HG02798 (cell line): ENCODE measurements at regions not wholly inside any gene's neighbourhood (a gene's known extent, or its start where the extent isn't known, plus 50 kb on each side); places are given as distances from the start of the nearest gene placed in this dataset.

Experiments used
- ATAC-seq: cut with Tn5 transposase; IDR thresholded peaks from one replicate; pipeline ENCODE4 v1.9.1; 2021; ENCODE audit warnings: mild to moderate bottlenecking; ENCODE audit not compliant: unreplicated experiment, poor library complexity

DNA sequence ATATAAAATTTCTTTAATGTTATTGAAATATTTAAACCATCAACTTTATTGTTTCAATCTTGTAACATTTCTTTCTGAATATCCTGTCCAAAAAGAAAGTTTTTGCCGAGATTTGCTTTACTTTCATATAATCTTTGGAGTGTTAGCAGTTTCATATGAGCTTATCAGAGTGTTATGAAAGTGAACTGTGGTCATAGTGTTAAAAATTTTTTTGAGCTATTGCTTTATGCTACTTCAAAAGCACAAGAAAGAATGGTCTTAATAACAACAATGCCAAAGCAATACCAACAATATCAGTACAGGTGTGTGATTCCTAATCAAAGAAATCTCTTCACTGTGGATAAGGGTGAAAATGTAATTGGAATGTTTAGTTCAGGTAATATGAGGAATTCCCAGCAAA lies 1994.9 kb upstream of the FLRT2 start:
- ATAC-seq: no peak

DNA sequence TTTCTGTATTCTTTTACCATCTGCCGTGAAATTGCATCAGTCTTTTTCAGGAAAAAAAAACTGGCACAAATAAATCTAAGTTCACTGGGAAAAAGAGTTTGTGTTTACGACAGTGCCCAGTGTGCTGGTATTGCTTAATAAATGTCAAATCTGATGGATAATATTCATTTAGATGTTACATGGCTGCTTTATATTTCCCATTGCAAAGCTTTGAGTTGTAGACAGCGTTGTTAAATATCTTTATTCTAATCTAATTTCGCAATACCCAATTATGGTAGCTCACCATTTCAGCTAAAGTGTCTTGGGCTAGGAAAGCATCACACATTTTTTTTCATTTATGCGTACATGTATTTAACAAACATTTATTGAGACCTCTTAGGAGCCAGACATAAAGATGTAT lies 1994.5 kb upstream of the FLRT2 start:
- ATAC-seq: no peak

DNA sequence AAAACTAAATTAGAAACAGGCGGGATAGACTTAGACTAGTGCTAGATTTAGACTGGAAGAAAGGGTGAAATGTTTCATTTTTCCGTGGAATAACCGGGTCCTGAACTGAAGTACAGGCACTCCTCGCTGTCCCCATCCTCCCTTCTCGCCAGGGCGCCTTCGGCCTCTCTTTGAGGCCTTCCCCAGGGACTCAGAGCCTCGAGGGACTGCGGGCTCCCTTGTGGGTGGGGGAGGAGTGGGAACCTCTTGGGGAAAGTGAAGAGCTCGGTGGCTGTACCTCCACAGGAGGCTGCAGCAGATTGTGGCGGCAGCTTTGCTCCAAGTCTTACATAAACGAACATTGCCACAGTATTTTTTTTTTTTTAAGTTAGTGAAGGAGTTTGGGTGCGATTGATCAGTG lies 1988.8 kb upstream of the FLRT2 start:
- no peak for ATAC-seq

DNA sequence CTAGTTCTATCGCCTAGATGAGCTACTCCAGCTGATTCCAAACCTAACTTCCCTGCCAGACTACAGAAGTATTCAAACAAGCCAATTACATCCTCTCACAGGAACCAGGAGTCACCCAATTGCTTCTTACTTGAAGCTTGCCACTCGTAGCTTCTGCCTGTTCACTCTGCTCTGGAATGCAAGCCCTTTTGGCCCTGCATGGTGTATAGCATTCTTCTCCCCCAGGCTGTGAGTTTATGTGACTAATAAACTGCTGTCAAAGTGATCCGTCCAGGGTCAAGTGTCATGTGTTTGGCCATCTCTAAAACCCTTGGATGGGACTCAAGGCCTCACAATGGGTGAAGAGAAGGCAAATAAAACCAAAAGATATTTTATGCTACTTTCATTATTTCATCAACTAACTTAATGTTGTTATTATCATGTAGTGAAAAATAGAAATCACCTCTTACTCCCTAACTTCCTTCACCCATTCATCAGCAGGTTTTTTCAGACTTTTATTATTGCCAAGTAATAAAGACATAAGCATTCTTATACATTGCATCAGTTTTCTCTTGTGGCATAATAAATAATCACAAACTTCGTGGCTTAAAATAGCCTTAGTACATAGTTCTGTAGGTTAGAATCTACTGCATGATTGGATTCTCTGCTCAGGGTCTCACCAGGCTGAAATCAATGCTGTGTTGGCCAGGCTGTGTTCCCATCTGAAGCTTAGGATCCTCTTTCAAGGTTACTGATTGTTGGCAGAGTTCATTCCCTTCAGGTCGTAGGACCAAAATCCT lies 1981.7 kb upstream of the FLRT2 start:
- ATAC-seq: no peak

DNA sequence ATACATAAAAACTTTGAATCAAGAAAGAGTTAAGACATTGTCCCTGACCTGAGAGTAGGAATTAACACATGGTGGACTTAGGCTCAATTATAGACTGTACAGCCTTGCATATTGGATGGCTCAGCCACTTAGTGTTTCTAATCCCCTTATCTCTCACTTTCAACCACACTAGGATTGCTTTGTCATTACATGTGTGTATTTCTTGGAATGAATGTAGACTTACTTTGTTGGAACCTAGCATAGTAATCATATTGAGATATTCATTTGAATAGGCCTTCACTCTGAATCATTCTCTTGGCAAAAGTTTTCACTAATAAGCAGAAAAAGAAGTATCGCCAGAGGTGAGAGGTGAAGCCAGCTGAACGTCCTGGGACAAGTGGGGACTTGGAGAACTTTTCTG lies 1973.9 kb upstream of the FLRT2 start:
- ATAC-seq: no peak

DNA sequence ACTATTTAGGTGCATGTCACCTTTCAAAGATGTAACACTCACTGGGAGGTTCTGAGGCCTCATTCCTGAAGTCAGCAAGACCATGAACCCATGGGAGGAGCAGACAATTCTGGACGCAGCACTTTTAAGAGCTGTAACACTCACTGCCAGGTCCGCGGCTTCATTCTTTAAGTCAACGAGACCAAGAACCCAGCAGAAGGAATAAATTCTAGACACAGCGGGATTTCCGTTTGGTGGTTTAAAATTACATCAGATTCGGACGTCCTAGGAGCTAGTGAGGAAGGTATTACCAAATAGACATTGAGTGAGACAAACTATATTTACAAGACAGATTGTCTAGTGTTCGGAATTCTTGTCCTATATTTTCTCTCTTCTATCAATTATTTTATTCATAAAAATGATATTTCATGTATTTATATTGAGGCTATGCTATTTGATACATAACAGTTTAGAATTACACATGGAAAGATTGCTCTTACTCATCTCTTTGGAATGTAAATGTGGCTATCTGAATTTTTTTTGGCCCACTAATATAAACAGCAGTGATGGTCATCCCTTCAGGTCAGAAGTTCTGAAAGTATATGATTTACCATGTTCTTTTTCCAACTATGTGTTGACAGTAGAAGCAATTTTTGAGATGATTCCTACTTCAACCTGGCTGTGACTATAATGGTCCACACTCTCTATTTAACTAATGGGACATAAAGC lies 1973.0 kb upstream of the FLRT2 start:
- ATAC-seq: no peak

DNA sequence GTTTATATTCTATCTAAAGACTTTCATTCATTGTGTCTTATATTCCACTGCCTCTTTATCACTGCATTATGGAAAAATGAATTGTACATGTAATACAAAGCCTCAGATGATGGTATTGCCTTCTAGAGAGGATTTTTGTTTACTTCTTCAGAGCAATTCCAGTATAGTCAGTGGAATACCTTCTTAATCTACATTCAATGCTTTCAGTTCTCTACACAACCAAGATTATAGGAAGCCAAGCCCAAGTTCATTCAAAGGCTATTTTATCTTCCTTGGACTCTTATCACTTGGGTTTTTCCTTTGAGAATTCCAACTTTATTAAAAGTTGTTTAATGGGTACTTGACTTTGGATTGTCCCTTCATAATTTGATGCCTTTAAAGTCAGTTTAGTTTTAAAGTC lies 1971.0 kb upstream of the FLRT2 start:
- no peak for ATAC-seq

DNA sequence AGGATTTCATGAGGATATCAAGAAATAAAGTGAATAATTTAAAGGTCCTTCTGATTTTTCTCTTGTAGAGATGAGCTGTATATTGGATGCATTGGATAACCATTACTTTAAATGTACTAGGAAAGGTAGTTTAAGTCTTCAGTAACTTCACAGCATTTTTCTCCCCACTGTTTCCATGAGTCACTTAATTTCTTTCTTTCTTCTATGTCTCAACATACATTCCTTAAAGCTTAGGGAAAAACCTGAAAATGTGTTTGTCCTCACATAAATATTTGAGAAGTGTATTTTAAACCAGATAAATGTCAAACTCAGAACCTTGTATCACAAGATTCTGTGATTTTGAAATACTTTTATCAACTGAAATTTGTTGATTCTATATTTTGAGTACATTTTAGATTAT lies 1970.2 kb upstream of the FLRT2 start:
- no peak for ATAC-seq

DNA sequence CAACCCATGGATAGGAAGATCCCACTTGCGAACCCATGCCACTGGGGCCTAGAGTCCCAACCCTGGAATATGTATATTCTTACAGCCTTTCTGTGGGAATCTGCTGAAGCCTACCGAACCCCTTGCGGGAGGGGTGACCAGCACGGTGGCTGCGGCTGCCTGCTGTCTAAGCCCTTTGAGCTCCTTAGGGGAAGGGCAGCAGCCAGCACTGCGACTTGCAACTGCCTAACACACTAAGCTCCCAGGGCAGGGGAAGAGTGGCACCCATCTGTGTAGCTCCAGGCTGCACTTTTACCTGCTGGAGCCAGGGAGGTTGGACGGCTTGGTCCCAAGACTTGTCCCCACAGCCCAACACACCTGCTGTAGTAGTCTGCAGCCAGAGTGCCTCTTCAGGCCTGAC lies 1968.7 kb upstream of the FLRT2 start:
- ATAC-seq: no peak

DNA sequence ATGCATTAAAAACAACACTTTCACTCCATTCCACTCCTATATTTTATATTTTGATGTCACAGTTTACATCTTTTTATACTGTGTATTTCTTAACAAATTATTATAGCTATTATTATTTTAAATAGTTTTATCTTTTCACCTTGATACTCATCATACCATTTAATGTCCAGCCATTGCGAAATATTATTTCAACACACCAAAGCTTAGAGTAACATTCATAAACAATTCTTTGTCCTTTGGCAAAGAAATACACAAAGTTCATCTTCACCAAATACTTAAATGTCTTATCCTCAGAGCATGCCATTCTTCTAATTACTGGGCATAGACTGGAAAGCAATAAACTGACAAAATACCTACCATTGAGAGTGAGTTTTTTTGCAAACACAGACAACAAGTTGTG lies 1963.4 kb upstream of the FLRT2 start:
- no peak for ATAC-seq

DNA sequence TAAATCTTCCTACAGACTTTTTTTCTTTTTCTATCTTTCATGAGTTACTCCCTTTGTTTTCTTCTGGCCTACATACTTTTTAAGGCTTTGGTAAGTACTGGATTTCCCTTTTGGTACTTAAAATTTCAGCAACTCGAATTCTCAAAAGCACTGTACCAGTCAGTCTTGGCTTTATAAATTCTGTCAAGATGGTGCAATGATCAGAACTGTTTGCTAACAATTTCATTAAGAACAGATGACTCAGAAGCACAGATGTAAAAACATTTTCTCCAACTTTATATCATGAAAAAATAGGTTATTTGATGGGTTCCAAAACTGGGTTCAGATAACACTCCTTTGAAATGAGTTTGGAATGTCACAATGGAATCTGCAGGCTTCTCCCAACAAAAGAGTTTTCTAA lies 1961.8 kb upstream of the FLRT2 start:
- ATAC-seq: no peak

DNA sequence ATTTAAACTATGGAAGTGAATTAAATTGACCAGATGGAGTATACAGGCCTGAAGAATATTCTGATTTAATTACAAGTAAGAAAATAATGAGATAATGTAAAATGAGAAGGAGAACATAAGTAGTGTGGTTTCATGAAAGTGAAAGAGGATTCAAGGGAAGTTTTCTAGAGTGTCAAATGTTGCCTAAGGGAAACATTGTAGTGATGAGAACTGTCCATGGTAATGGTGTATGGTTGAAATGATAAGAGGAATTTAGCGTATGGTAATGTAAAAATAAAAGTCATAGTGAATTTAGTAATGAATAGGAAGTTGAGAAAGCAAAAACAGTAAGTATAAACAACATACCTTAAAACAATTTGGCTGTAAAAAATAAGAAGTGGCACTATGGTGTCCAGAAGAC lies 1954.6 kb upstream of the FLRT2 start:
- no peak for ATAC-seq

DNA sequence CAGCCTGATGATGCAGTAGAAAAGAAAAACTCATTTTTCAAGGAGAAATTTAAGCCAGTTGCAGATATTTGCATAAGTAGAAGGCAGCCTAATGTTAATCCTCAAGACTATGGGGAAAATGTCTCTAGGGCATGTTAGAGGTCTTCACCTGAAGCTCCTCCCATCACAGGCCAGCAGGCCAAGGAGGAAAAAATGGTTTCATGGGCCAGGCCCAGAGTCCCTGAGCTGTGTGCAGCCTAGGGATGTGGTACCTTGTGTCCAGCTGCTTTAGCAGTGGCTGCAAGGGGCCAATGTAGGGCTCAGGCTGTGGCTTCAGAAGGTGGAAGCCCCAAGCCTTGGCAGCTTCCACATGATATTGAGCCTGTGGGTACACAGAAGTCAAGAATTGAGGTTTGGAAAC lies 1946.7 kb upstream of the FLRT2 start:
- no peak for ATAC-seq

DNA sequence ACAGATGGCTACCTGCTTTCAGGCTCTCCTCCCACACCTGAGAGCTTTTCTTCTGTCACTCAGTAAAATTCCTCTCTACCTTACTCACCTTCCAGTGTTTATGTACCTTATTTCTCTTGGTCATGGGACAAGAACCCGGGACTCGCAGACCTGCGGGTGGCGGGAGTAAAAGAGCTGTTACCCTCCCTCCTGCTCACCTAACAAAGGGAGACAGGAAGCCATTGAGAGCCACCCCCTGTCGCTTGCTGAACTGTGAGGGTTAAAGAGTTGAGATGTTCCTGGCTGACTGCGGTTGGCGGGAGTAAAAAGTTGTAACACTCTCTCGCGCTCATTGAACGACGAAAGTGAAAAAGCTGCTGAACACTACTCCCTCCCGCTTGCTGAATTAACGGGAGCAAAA lies 1935.1 kb upstream of the FLRT2 start:
- no peak for ATAC-seq

DNA sequence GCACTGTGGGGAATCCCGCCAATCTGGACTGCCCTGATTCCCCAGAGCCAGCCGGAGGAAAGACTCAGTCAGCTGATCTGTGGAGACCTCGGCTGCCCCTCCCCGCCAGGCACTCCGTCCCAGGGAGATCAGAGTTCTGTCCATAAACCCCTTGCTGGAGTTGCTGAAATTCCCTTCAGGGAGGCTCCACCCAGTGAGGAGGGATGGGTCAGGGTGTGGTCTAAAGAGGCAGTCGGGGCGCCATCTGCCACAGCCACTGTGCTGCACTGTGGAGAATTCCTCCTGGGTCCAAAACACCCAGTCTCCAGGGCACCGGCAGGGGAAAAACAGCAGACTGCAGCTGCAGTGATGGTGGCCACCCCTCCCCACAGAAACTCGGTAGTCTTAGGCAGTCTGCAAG lies 1922.3 kb upstream of the FLRT2 start:
- ATAC-seq: no peak

DNA sequence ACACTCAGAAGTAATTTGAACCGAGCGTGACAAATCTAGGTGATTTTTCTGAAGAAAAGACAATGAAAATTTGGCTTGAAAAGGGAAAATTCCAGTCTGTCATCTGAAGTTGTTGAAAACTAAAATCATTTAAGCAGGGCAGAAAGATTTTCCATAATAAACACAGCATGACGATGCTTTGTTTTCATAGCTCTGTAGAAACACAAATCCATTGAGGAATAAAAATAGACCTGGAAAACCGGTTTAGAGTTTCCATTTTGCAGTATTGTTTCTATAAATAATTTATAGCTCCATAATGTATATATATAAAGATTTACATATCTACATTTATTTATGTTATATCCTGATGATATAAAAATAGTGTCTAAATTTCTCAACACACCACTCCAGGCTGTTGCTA lies 1918.5 kb upstream of the FLRT2 start:
- no peak for ATAC-seq

DNA sequence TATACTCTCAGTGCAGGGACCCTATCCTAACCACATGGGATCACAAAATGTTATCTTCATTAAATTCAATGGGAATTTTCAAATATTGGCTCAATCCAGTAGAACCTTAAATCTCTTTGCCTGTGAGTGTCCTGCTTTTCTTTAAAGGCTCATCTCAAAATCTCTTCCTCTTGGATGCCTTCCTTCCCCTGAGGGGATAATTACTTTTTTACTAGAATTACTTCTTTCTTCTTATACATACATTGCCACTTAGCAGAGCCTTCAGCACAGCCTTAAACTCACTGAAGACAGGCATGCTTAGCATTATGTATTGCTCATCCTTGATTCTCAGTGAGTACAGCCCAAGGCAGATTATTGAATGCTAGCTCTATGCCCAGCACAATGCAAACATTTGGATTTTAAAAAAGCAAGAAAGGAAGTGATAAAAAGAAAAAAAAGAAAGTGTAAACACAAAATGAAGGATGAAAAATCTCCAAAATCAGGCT lies 1918.0 kb upstream of the FLRT2 start:
- no peak for ATAC-seq

DNA sequence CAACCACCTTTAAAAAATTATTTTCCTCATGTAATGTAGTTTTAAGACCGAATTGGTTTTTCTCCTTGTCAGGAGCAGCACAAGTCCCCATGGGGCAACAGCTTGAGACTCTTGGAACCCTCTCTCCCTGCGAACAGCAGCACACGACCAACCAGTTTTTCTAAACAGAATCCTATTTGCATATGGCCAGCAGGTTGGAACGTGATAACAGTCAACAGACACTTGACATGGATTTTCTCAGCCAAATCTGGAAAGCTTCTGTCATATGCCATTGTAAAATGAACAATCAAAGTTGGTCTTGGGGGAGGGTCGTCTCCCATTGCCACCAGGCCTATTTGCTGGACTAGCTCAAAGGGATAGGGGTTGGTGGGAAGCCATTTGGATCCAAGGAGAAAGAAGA lies 1915.0 kb upstream of the FLRT2 start:
- no peak for ATAC-seq

DNA sequence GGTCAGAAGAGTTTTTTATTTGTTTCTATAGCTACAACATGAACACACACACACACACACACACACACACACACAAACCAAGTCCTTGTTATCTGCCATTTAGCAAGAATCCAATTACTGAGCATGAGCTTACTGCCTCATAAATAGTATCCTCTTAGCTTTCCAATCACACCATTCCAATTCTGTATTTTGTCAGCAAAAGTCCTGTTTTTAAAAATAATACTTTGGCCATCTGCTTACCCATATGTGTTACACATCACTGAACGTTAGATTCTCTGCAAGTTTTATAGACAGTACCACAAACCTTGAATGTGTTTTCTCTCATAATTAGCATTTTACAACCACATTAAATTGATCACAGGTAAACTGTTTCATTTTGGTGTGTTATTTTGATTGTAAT lies 1905.4 kb upstream of the FLRT2 start:
- no peak for ATAC-seq

DNA sequence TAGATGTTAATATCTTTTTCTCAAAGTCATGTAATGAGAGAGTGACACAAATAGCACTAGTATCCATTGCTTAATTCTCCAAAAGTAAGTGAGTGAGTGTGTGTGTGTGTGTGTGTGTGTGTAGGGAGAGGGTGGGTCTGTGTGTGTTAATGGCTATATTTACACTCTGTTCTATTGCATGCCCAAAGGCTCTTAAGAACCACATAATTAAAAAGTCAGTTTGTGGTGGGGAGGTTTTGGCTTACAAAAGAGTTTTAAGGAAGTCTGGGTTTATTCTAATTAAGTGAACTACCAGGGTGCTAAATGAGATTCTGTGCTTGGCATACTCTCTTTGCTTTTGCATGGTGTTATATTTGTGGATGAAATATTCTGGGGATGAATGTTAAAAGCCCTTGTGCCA lies 1897.6 kb upstream of the FLRT2 start:
- ATAC-seq: no peak

DNA sequence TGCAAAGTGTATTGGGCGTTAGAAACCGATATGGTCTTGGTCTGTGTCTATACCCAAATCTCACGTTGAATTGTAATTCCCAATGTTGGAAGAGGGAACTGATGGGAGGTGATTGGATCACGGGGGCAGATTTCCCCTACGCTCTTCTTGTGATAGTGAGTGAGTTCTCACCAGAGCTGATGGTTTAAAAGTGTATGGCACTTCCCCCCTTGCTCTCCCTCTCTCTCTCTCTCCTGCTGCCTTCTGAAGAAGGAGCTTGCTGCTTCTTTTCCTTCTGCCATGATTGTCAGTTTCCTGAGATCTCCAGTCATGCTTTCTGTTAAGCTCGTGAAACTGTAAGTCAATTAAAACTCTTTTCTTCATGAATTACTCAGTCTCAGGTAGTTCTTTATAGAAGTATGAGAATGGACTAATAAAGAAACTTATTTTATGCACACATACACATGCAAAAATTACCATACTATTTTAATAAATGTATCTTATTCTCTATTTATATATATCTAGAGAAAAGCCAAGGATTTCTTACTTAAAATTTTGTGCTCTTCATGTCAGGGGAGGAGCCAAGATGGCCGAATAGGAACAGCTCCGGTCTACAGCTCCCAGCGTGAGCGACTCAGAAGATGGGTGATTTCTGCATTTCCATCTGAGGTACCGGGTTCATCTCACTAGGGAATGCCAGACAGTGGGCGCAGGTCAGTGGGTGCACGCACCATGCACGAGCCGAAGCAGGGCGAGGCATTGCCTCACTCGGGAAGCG lies 1891.0 kb upstream of the FLRT2 start:
- ATAC-seq: no peak
